ENCODE measurements at regions not wholly inside any gene's neighbourhood (a gene's known extent, or its start where the extent isn't known, plus 50 kb on each side); places are given as distances from the start of the nearest gene placed in this dataset.
A peak's percentile ranks its signal among the peaks of the same experiment; 100 is the strongest.
"Not testable (repeated sequence)": the region's sequence is repeated elsewhere in the genome, so short reads cannot be mapped to it uniquely, and the experiment has no call there.

- in situ Hi-C loops (cut with HindIII; ENCODE audit: low pct_unique_long_range_greater_than_20kb, low sequenced_read_pairs), result no loop called here
- DNase-seq (ENCODE audit: low read depth, low spot score), result no peak
These were observed 187.8 kb upstream of the KRR1 start for GRCh38 chr12:75699251-75699650.

GRCh38 chr12:75698052-75698451 is 186.6 kb upstream of the KRR1 start:
- no peak for DNase-seq (ENCODE audit: low read depth, low spot score)
- in situ Hi-C loops (cut with HindIII; ENCODE audit: low pct_unique_long_range_greater_than_20kb, low sequenced_read_pairs), result no loop called here

GRCh38 chr12:75695926-75696325 is 184.5 kb upstream of the KRR1 start:
- no peak for DNase-seq (ENCODE audit: low read depth, low spot score)
- in situ Hi-C loops (cut with HindIII; ENCODE audit: low pct_unique_long_range_greater_than_20kb, low sequenced_read_pairs), result no loop called here

- in situ Hi-C loops (cut with HindIII; ENCODE audit: low pct_unique_long_range_greater_than_20kb, low sequenced_read_pairs), result no loop called here
- DNase-seq (ENCODE audit: low read depth, low spot score), result no peak
These were observed 183.3 kb upstream of the KRR1 start for GRCh38 chr12:75694534-75695268.

DNA sequence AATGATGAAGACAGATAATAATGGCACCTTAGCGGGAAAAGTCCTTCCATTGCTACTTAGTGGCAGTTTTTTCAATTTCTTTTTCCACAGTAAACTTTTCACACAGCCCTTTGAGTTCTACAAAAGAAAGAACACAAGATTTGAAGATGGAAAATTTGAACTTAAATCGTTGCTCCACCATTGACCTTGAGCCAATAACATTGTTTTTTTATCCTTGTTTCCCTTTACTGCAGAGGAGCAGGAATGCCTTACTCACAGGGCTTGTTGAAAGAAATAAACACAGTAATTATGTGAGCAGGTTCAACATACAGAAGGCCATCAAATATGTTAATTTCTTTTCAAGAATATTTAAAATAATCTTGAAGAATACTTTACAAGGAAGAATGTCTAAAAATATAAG is 181.5 kb upstream of the KRR1 start:
- in situ Hi-C loops (cut with HindIII; ENCODE audit: low pct_unique_long_range_greater_than_20kb, low sequenced_read_pairs), result no loop called here
- DNase-seq (ENCODE audit: low read depth, low spot score), result no peak

- no peak for DNase-seq (ENCODE audit: low read depth, low spot score)
- in situ Hi-C loops (cut with HindIII; ENCODE audit: low pct_unique_long_range_greater_than_20kb, low sequenced_read_pairs), result no loop called here
These were observed 179.0 kb upstream of the KRR1 start for GRCh38 chr12:75690296-75690955.

DNA sequence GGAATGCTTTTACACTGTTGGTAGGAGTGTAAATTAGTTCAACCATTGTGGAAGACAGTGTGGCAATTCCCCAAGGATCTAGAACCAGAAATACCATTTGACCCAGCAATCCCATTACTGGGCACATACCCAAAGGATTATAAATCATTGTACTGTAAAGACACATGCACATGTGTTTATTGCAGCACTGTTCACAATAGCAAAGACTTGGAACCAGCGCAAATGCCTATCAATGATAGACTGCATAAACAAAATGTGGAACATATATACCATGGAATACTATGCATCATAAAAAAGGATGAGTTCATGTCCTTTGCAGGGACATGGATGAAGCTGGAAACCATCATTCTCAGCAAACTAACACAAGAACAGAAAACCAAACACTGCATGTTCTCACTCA is 174.8 kb upstream of the KRR1 start:
- in situ Hi-C loops (cut with HindIII; ENCODE audit: low pct_unique_long_range_greater_than_20kb, low sequenced_read_pairs), result not testable (repeated sequence)

DNA sequence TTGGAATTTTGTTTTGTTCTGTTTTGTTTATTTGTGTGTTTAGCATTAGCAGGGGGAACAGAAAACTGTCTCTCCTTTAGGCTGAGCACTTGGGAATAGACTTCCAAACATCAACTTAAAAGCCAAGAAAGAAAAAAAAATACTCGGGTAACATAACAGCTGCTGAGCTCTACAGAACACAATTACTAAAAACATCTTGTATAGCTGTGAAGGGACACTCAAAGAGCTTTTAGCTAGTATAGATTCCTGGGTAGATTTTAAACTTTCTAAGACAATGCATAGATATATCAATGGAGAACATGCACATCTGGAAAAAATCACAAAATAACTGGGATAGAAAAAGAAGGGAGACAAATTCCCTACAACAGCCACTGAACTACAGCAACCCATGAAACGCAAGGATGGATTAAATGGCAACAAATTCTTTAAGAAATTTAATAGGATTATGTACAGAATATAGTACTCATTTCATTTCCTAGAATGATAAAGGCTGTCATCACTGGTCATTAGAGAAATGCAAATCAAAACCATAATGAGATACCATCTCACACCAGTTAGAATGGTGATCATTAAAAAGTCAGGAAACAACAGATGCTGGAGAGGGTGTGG is 174.3 kb upstream of the KRR1 start:
- no peak for DNase-seq (ENCODE audit: low read depth, low spot score)
- in situ Hi-C loops (cut with HindIII; ENCODE audit: low pct_unique_long_range_greater_than_20kb, low sequenced_read_pairs), result no loop called here

More for the DNA sequence above, 174.8 kb upstream of the KRR1 start:
- not testable (repeated sequence) for DNase-seq (ENCODE audit: low read depth, low spot score)

GRCh38 chr12:75684678-75685616 is 173.5 kb upstream of the KRR1 start:
- in situ Hi-C loops (cut with HindIII; ENCODE audit: low pct_unique_long_range_greater_than_20kb, low sequenced_read_pairs), result no loop called here
- no peak for DNase-seq (ENCODE audit: low read depth, low spot score)

DNA sequence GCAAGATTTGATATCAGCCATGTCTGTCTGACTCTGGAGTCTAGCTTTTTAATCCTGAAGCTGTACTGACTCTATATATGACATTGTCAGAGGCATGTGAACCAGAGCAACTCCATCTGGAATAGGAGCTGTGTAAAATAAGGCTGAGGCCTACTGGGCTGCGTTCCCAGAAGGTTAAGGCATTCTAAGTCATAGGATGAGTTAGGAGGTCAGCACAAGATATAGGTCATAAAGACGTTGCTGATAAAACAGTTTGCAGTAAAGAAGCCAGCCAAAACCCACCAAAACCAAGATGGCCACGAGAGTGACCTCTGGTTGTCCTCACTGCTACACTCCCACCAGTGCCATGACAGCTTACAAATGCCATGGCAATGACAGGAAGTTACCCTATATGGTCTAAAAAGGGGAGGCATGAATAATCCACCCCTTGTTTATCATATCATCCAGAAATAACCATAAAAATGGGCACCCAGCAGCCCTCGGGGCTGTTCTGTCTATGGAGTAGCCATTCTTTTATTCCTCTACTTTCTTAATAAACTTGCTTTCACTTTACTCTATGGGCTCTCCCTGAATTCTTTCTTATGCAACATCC is 172.7 kb upstream of the KRR1 start:
- in situ Hi-C loops (cut with HindIII; ENCODE audit: low pct_unique_long_range_greater_than_20kb, low sequenced_read_pairs); DNase-seq (ENCODE audit: low read depth, low spot score): not testable (repeated sequence)

DNA sequence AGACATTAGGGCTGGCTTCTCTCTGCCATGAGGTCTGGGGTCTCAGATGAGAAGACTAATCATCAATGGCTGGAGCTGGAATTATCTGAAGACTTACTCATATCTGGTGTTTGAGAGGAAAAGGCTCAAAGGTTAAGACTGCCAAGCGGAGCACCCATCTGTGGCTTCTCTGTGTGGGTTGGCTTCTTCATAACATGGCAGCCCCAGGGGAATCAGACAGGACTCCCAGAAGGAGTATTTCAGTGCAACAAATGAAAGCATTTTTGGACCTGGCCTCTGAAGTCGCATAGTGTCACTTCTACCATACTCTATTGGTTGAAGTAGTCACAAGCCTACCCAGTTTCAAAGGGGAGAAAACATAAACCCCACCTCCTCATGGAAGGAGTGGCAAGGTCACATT is 171.8 kb upstream of the KRR1 start:
- no peak for DNase-seq (ENCODE audit: low read depth, low spot score)
- in situ Hi-C loops (cut with HindIII; ENCODE audit: low pct_unique_long_range_greater_than_20kb, low sequenced_read_pairs), result no loop called here

DNA sequence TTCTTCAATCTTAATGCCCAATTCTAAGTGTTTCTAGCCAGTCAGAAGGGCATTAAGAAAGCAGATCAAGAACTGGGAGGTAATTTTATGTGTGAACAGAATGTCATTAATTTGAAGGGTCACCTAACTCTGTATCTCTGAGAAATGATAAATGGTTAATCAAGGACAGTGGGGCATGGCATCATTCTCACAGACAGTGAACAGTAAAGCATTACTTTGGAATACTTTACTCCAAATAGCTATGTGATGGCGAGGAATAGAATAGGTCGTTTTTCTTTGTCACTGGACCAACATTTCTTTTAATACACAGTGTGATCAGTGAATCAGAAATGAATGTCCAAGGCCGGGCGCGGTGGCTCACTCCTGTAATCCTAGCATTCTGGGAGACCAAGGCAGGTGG is 166.1 kb upstream of the KRR1 start:
- no peak for DNase-seq (ENCODE audit: low read depth, low spot score)
- in situ Hi-C loops (cut with HindIII; ENCODE audit: low pct_unique_long_range_greater_than_20kb, low sequenced_read_pairs), result no loop called here

DNA sequence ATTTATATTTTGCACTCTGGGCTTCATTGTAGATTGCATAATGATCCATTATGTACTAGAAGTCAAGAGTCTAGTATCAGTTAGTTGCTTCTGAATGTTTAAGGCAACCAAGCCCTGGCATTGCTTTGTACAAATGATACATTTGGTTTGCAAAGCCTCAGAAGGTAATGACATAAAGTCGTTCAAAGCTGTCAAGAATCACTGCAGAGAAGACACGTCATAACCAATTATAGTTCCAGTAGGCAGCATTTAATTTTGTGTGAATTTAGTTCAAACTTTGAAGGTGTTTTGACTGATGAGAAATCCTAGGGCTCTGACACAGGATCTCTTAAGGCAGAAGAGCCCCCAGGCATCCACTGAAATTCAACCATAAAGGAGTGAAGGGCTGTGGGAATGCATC is 163.0 kb upstream of the KRR1 start:
- in situ Hi-C loops (cut with HindIII; ENCODE audit: low pct_unique_long_range_greater_than_20kb, low sequenced_read_pairs), result no loop called here
- DNase-seq (ENCODE audit: low read depth, low spot score), result no peak

GRCh38 chr12:75672200-75672599 is 160.8 kb upstream of the KRR1 start:
- in situ Hi-C loops (cut with HindIII; ENCODE audit: low pct_unique_long_range_greater_than_20kb, low sequenced_read_pairs), result no loop called here
- DNase-seq (ENCODE audit: low read depth, low spot score), result no peak

- no peak for DNase-seq (ENCODE audit: low read depth, low spot score)
- in situ Hi-C loops (cut with HindIII; ENCODE audit: low pct_unique_long_range_greater_than_20kb, low sequenced_read_pairs), result no loop called here
These were observed 158.8 kb upstream of the KRR1 start for GRCh38 chr12:75670216-75670615.

DNA sequence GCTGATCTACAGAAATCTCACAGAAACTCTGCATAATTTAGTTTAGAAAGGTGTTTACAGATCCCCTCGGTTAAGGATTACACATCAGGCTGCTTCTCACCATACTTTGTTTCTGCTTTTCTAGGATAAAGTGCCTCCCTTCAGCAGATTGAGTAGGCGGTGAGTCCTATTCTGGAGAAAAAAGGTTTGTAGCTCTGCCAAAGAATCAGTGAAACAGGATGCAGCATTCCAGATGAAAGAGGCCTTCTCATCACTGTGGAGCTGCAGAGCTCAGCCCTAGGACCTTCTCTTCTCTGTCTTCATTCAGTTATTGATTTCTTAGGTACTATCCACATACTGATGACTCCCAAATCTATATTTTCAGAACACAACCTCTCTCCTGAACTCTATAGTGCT is 155.5 kb upstream of the KRR1 start:
- DNase-seq (ENCODE audit: low read depth, low spot score), result peak; percentile 67
- in situ Hi-C loops (cut with HindIII; ENCODE audit: low pct_unique_long_range_greater_than_20kb, low sequenced_read_pairs), result no loop called here

DNA sequence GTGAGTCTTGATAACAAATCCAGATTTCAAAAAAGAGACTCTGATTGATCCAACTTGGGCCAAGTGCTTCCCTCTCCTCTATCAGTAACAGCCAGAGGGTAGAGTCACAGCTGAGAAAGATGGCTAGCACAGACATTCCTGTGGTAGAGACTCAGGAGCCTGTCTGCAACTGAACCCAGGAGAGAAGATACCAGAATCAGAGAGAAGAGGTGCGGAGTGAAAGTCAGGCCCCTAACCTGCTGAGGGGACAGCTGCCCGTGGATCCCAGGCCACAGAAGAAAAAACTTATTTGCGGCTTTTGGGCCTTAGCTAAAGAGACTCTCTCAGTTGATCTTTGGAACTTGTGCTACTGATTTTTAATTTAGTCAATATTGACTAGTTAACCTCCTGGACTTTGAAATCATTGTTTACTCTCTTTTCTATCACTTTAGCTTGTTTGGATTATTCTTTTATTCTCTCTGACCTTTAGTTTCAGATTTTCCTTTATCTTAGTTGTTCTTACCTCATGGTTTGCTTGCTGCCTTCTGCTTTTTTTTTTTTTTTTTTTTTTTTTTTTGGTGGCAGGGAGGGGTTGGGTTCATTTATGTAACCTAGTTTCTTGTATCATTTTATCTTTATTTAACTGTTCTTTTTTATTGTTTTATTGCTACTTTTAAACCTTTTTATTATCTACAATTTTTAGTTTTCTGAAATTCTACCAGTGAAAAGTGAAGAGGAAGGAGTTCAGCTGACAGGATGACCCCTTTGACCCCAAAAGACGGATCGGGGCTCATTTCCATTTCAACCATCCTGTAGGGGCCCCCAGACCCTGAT is 154.9 kb upstream of the KRR1 start:
- DNase-seq (ENCODE audit: low read depth, low spot score), result no peak
- in situ Hi-C loops (cut with HindIII; ENCODE audit: low pct_unique_long_range_greater_than_20kb, low sequenced_read_pairs), result no loop called here
